Activated B cell treated with CpG ODN at 0.5 μM for 24 hours (primary cell): ENCODE measurements at regions not wholly inside any gene's neighbourhood (a gene's known extent, or its start where the extent isn't known, plus 50 kb on each side); places are given as distances from the start of the nearest gene placed in this dataset.

ENCODE experiments used
- ATAC-seq: fragments of 200-7000 bp; cut with Tn5 transposase; one replicate; pipeline ENCODE4 v1.10.0; 2021; ENCODE audit warnings: low read depth, mild to moderate bottlenecking, moderate library complexity
- CTCF ChIA-PET: fragments of 350-600 bp; sonication (Branson Sonifier 250); formaldehyde crosslinking; loops from one replicate; lab custom pipeline; 2021; ENCODE audit warnings: antibody characterized with exemption; lab: Charles Lee
- POLR2A ChIA-PET: fragments of 350-600 bp; sonication (Branson Sonifier 250); formaldehyde crosslinking; loops from one replicate; lab custom pipeline; 2021; ENCODE audit warnings: antibody characterized with exemption; lab: Charles Lee
- DNase-seq: peaks from one replicate; pipeline ENCODE4 v3.0.0; 2022
- H3K27ac Mint-ChIP-seq: one replicate; pipeline ENCODE4 v1.8.0; 2020; ENCODE audit warnings: mixed read lengths
- H3K27me3 Mint-ChIP-seq: one replicate; pipeline ENCODE4 v1.8.0; 2021; ENCODE audit warnings: mixed read lengths
- H3K36me3 Mint-ChIP-seq: one replicate; pipeline ENCODE4 v1.8.0; 2021; ENCODE audit warnings: low read depth, mixed read lengths
- H3K4me1 Mint-ChIP-seq: one replicate; pipeline ENCODE4 v1.8.0; 2021; ENCODE audit warnings: mixed read lengths
- H3K4me3 Mint-ChIP-seq: one replicate; pipeline ENCODE4 v1.8.0; 2020; ENCODE audit warnings: mild to moderate bottlenecking, mixed read lengths
- H3K9me3 Mint-ChIP-seq: one replicate; pipeline ENCODE4 v1.8.0; 2020; ENCODE audit warnings: mixed read lengths
- CTCF ChIP-seq: fragments of 200-600 bp; IDR thresholded peaks from one replicate; pipeline ENCODE4 v1.8.0; 2022; ENCODE audit warnings: antibody characterized with exemption, mild to moderate bottlenecking
- intact Hi-C: fragments of 100-400 bp; cut with micrococcal nuclease; formaldehyde crosslinking; loops from one replicate; pipeline ENCODE4 v1.15.1; 2024

GRCh38 chr4:127344071-127344470 is 288.7 kb upstream of the INTU start:
- Mint-ChIP-seq H3K9me3 (peaks cover 3% of the 10 kb centered on the region), H3K4me3 (no peak overlapping the region)

DNA sequence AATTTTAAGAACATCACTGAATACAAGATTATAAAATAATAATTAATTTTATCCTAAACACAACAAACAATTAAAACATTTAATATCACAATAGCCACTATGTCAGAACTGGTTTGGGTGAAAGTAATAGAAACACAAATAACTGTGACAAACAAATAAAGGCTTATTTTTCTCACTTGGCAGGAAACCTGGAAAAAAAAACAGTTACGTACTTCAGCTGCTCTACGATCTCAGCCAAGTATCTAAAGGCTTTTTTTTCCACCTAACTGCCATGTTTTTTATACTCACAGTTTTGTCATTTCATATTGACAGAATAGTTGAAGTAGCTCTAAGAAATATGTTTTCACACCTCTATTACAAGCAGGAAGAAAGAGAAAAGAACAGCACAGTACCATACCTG is 284.8 kb upstream of the INTU start:
- CTCF ChIA-PET: no interaction called here
- DNase-seq: no peak
- no peak for TF ChIP-seq CTCF
- Mint-ChIP-seq H3K36me3 (no peaks in the 10 kb centered on the region), H3K27me3 (no peaks in the 10 kb centered on the region), H3K9me3 (peaks cover under 1% of the 10 kb centered on the region), H3K27ac (no peak overlapping the region), H3K4me1 (no peaks in the 10 kb centered on the region), H3K4me3 (no peak overlapping the region)
- no peak for ATAC-seq
- POLR2A ChIA-PET: no interaction called here
- intact Hi-C loops: no loop called here

More at GRCh38 chr4:127344071-127344470, 288.7 kb upstream of the INTU start:
- Mint-ChIP-seq H3K36me3 (no peaks in the 10 kb centered on the region), H3K27ac (no peak overlapping the region), H3K27me3 (no peaks in the 10 kb centered on the region), H3K4me1 (no peaks in the 10 kb centered on the region)
- POLR2A ChIA-PET: no interaction called here
- DNase-seq: no peak
- CTCF ChIA-PET: no interaction called here
- no peak for TF ChIP-seq CTCF
- no peak for ATAC-seq
- intact Hi-C loops: no loop called here

GRCh38 chr4:127352220-127353113 is 280.3 kb upstream of the INTU start:
- Mint-ChIP-seq H3K4me3 (no peak overlapping the region), H3K4me1 (no peaks in the 10 kb centered on the region), H3K36me3 (no peaks in the 10 kb centered on the region), H3K27me3 (no peaks in the 10 kb centered on the region), H3K9me3 (no peaks in the 10 kb centered on the region), H3K27ac (no peak overlapping the region)
- intact Hi-C loops: no loop called here
- ATAC-seq: no peak
- TF ChIP-seq CTCF: no peak
- ChIA-PET POLR2A (no interaction called here), CTCF (no interaction called here)
- DNase-seq: no peak

DNA sequence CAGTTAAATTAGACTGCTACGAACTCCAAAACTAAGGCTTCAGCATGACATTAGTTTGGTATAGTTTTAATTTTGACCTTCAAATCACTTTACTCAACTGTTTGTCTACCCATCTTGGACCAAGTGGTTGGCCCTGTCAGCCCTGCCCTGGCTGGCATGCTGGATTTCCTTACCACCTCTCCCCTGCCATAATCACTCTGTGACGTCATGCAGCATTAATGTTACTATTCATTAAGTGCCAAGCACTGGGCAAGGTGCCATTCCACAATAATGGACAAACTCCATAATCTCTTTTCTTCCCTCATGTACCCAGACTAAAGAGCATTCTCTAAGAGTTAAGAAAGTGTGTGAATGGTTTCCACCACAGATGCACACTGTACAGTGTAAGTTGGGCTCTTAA is 277.0 kb upstream of the INTU start:
- no peak for TF ChIP-seq CTCF
- POLR2A ChIA-PET: no interaction called here
- intact Hi-C loops: no loop called here
- H3K9me3 Mint-ChIP-seq: no peaks in the 10 kb centered on the region
- no peak overlapping the region for H3K27ac Mint-ChIP-seq
- no peaks in the 10 kb centered on the region for H3K4me1 Mint-ChIP-seq
- no peak overlapping the region for H3K4me3 Mint-ChIP-seq
- DNase-seq (no peak), ATAC-seq (no peak)
- H3K27me3 Mint-ChIP-seq: no peaks in the 10 kb centered on the region
- CTCF ChIA-PET: no interaction called here
- H3K36me3 Mint-ChIP-seq: no peaks in the 10 kb centered on the region

DNA sequence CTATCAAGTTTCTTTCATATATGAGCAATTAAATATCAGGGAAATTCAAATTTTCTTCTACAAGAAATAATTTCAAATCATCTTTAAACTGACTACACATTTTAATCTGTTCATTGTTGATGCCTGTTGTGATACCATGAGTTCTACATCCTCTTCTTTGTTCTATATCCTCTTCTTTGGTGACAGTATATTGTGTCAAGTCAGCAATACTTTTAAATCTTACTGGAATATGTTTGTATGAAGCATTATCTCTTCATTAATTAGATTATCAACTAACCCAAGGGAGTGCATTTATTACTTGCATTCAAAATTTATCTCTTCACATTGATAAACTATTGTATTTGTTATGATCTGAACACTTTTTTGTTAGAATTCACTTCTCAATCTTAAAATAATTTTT is 275.0 kb upstream of the INTU start:
- CTCF ChIA-PET: no interaction called here
- no peak for TF ChIP-seq CTCF
- no peak overlapping the region for H3K27ac Mint-ChIP-seq

More for the DNA sequence above, 275.0 kb upstream of the INTU start:
- Mint-ChIP-seq H3K36me3 (no peaks in the 10 kb centered on the region), H3K27me3 (no peaks in the 10 kb centered on the region), H3K9me3 (no peaks in the 10 kb centered on the region), H3K4me3 (no peak overlapping the region), H3K4me1 (no peaks in the 10 kb centered on the region)
- no peak for ATAC-seq
- POLR2A ChIA-PET: no interaction called here
- DNase-seq: no peak
- intact Hi-C loops: no loop called here
